Loucy (cell line): ENCODE measurements at regions not wholly inside any gene's neighbourhood (a gene's known extent, or its start where the extent isn't known, plus 50 kb on each side); places are given as distances from the start of the nearest gene placed in this dataset.

Experiments
- CTCF ChIP-seq: fragments of 200-600 bp; sonication (generic); conservative IDR thresholded peaks from 2 replicates; pipeline ENCODE4 v1.5.1; 2014; ENCODE audit warnings: mild to moderate bottlenecking, antibody characterized with exemption, low read length
- EZH2phosphoT487 ChIP-seq: fragments of 200-600 bp; IDR thresholded peaks from 2 replicates; pipeline ENCODE4 v1.6.1; 2018; ENCODE audit warnings: antibody characterized with exemption, mild to moderate bottlenecking, moderate library complexity, borderline replicate concordance

GRCh38 chr14:81970307-81970706 is 436.7 kb upstream of the SEL1L start:
- no peak for TF ChIP-seq CTCF
- TF ChIP-seq EZH2phosphoT487, result no peak
